ENCODE measurements at regions not wholly inside any gene's neighbourhood (a gene's known extent, or its start where the extent isn't known, plus 50 kb on each side); places are given as distances from the start of the nearest gene placed in this dataset.
"Not testable (repeated sequence)": the region's sequence is repeated elsewhere in the genome, so short reads cannot be mapped to it uniquely, and the experiment has no call there.

DNA sequence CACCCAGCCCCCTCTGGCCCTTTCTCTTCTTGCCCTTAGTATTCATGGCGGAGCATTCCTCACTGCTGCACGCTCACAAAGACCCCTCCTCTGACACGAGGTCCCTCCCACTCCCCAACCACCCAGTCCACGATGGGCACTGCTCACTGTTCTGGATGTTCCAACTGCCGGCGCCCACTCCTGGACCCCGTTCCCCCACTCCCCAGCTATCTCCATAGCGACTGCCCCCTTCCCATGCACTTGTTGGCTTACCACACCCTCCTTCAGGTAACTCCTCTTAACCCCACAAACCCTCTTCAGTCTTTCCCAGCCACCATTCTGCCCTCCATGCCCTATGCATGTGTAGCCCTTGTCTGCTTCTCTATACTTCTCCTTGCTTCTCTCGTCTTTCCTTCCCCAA lies 961.5 kb upstream of the DEFB115 start:
- not testable (repeated sequence) for DNase-seq (ENCODE audit: low read depth)

DNA sequence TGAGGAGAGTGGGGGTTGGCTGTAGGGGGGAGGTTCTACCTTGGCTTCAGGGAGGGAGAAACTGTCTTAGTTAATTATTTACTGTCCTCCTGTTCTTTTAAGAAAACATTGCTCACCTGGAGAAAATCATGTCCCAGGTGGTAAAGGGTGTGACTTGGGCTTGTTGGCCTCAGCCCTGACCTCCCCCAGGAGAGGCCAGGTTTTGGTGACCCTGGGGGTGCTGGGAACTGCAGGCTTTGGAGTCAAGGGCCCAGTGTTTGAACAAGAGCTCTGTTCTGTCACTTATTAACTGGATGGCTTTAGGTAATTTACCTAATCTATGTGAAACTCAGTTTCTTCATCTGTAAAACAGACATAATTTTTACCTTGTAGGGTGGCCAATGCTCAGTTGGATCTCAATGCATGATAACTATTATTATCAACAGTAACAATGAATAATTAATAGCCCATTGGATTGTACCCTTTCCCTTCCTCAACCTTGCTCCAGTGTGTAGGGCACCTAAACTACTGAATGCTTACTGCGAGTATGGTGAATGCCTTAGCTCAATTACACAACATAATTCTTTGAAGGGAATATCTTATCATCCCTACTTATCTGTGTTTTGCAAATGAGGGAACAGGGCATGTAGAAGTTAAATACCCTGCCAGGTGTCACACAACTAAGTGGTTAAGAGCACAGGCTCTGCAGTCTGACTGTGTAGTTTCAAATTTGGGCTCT lies 959.4 kb upstream of the DEFB115 start:
- not testable (repeated sequence) for DNase-seq (ENCODE audit: low read depth)

DNA sequence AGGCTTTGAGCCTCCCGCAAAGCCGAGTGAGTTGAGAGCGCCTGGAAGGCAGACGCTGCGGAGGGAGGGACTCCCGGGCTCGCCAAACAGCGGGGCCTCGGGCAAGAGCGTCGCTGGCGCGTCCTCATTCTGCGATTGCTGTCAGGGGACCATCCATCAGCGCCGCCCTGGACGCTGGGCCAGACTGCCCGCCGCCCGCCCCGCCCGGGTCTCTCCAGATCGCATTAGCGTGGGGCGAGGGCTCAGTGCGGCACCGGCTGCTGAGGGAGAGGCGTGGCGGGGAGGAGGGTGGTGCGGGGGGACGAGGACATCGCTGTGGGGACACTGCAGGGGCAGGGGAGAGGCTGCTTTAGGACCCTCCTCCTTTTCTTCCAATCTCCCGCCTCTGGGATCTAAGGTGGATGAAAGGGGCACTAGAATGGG lies 957.2 kb upstream of the DEFB115 start:
- not testable (repeated sequence) for DNase-seq (ENCODE audit: low read depth)

DNA sequence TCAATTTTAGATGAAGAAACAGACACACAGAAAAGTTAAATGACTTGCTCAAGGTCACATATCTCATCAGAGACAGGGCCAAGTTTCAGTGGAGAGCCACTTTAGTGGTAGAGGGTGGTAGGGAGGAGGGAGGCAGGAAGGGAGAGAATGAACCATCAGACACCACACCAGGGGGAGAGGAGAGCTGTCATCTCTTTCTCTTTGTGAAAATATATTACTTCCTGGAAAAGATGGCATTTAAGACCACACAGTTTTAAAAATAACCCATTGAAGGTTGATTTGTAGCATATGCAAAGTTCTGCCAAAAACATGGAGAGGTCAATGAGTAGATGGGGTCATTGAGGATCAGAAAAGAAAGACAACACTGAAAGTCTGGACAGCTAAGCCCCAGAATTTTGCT lies 954.7 kb upstream of the DEFB115 start:
- not testable (repeated sequence) for DNase-seq (ENCODE audit: low read depth)

DNA sequence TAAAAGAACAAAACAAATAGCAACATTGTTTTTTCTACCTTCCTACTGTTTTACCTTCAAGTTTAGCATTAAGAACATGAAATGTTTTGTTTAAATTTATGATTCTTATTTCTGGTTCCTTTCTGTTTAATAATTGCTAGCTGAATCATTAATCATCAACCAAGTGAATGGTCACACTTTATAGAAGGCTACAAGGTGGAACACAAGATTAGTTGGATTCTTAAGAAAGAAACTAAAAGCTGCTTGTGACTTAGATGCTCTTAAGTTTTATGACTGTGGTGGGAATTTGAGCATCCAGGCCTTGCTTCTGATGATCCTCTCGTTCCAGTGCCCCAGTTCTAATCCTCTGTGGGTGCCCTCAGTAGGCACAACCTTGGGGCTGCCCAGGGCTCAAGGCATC lies 947.5 kb upstream of the DEFB115 start:
- not testable (repeated sequence) for DNase-seq (ENCODE audit: low read depth)

DNA sequence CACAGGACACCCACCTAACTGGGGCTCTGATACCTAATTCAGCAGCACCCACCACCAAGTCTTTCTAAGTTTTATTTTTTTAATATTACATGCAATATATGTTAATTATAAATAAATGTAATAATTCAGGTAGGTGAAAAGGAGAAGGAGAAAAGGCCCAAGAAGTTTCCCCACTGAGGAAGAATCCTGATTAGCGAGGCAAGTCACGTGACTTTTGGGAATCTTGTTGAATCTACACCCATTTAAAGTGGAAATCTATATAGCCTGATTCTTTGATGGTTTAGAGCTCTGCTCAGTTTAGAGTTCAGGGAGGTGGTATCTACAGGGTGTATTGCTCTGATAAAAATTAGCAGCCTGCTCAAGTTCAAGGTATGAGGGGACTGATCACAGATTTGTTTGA lies 947.1 kb upstream of the DEFB115 start:
- DNase-seq (ENCODE audit: low read depth) = not testable (repeated sequence)

- DNase-seq (ENCODE audit: low read depth) = not testable (repeated sequence)
These were observed 945.2 kb upstream of the DEFB115 start for GRCh38 chr20:30312220-30312619.

DNA sequence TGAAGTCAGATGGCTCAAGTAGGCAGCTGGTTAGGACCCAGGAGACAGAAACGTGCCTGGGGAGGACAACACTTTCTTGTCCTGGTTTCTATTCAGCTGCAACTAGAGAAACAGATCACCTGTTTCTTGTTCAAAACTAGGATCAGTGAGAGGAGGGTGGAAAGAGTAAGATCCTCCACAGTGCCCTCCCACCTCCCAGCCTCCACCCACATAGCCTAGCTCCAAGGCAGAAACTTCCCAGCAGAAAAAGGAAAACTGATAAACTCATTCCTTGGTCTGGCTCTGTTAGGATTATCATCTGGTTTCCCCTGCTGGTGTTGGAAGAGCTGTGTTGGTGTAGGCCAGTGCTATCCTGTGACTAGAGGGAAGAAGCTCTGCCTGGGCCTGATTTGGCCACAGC lies 943.8 kb upstream of the DEFB115 start:
- not testable (repeated sequence) for DNase-seq (ENCODE audit: low read depth)

- DNase-seq (ENCODE audit: low read depth) = not testable (repeated sequence)
These were observed 941.4 kb upstream of the DEFB115 start for GRCh38 chr20:30316063-30316462.

GRCh38 chr20:30316532-30317299 lies 940.7 kb upstream of the DEFB115 start:
- DNase-seq (ENCODE audit: low read depth) = not testable (repeated sequence)

DNA sequence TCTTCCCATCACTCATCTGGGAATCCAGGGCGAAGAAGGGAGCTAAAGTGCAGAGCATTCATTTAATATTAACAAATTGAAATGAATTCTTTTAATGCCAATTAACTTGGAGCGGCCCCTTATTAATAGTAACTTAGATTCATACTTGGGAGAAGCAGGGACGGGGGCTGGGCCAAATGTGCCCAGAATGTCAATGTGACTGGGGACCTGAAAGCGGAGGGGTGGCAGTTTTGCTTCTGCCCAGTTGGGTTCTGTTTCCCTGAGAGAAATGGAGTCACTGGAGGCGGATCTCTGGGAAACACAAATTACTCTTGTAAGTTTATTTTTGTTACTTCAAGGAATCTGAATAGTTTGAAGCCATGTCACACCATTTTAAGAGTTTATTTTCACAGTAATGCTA lies 923.7 kb upstream of the DEFB115 start:
- not testable (repeated sequence) for DNase-seq (ENCODE audit: low read depth)

- DNase-seq (ENCODE audit: low read depth) = not testable (repeated sequence)
These were observed 919.9 kb upstream of the DEFB115 start for GRCh38 chr20:30337556-30337955.

DNA sequence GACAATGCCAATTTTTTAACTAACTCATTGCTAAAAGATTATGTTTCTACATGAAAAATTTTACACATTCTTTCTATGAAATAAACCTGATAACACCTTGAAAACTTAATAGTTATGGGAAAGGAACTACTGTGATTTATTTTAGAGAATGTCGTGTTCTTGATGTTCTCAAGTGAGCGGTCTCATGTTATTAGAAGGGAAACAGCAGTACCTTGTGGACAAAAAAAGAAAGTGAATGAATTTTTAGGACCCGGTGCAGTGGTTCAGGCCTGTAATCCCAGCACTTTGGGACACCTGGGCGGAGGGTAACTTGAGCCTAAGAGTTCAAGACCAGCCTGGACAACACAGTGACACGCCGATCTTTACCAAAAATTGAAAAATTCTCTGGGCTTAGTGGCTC lies 908.5 kb upstream of the DEFB115 start:
- not testable (repeated sequence) for DNase-seq (ENCODE audit: low read depth)

DNA sequence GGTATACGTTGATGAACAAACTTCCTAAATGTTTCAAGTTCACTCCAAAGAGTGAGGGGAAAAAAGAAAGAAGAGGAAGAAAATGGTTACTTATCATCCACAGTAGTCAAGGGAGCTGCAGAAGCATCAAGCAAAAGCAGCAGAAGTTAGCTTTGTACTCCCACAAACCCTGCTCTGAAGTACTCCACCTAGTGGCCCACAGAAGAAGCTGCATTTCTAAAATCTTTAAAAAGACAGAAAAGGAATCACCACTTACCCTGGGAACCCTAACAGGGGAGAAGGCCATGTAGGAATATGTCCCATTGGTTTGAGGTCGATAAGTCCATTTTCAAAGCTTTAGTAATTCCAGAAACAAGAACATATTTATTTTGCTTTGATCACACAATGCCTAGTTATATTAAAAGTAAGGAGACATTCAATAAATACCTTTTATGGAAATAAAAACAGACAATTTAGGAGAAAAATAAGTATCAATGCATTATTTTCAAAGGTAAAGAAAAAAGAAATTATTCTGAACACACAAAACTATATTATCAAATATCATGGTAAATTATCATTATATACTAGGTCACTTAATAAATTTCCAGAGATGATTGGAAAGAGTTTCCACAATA lies 900.5 kb upstream of the DEFB115 start:
- not testable (repeated sequence) for DNase-seq (ENCODE audit: low read depth)

- DNase-seq (ENCODE audit: low read depth) = not testable (repeated sequence)
These were observed 895.7 kb upstream of the DEFB115 start for GRCh38 chr20:30361756-30362155.

- DNase-seq (ENCODE audit: low read depth) = not testable (repeated sequence)
These were observed 881.1 kb upstream of the DEFB115 start for GRCh38 chr20:30376430-30376766.

DNA sequence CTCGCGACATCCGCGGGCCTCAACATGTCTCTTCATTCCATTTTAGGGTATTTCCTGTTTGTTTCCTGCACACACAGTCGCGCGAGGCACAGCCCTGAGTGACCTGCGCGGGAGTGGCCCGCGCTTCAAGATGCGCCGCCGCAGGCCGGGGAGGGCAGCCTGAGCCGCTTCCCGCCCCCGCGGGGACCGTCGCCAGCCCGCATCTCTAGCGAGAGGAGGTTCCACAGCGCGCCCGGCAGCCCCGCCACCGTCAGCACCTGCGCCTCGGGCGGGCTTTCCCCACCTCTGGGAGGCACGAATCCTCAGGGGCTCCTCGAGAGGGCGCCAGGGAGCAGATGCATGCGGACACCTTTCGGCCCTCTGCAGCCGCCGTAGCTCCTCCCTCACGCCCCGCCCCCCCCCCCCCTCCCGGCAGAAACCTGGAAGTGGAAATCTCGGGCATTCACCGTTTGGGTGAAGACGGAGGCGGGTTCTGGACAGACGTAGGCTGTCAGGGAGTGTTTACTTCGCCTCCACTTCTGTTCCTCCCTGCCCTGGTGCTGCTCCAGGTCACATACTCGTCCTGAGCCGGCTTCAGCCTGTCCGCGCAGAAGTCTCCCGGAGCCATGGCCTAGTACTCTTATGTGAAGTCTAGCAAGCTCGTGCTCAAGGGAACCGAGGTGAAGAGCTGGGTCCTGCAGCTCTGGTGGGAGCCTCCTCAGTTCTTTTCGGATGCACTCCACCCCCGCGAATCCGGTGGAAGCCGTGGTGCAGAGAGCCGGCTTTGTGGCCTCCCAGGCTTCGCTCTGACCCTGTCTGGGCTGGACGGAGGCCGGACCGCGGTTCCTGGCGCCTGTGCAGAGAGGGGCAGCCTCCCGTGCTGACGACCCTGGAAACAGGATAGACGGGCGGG lies 880.5 kb upstream of the DEFB115 start:
- DNase-seq (ENCODE audit: low read depth) = peak; percentile 78

DNA sequence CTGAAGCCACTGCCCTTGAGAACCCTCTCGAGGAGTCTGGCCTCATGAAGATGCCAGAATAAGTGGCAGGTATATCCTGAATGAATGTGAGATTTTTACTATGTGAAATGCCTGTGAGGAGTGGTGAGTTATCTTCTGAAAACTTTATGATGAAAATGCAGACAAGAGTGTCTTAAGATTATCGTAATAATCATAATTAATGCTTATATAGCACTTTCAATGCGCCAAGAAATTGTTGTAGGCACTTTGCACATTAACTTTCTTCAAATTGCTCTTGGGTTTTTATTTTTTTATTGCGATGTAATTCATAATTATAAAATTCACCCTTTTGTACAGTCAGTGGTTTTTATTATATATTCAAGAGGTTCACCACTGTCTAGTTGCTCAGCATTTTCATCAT lies 879.1 kb upstream of the DEFB115 start:
- DNase-seq (ENCODE audit: low read depth) = not testable (repeated sequence)

DNA sequence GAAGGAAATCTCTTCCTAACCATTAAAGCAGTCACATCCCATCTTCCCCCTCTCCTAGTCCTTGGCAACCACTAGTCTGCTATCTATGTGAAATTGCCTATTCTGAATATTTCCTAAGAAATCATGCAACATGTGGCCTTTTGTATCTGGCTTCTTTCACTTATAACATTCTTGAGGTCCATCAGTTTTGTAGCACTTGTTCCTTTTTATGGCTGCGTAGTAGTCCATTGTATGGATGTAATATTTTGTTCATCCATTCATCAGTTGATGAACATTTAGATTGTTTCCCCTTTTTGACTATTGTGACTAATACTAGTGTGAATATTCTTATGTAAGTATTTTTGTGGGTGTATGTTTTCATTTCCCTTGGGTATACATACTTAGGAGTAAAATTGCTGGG lies 878.7 kb upstream of the DEFB115 start:
- DNase-seq (ENCODE audit: low read depth) = not testable (repeated sequence)

GRCh38 chr20:30384841-30385240 lies 872.6 kb upstream of the DEFB115 start:
- not testable (repeated sequence) for DNase-seq (ENCODE audit: low read depth)

- not testable (repeated sequence) for DNase-seq (ENCODE audit: low read depth)
These were observed 871.4 kb upstream of the DEFB115 start for GRCh38 chr20:30386099-30386498.
